ENCODE measurements at regions not wholly inside any gene's neighbourhood (a gene's known extent, or its start where the extent isn't known, plus 50 kb on each side); places are given as distances from the start of the nearest gene placed in this dataset.

- TF ChIP-seq NR2C2 (CRISPR knock-in tag; IDR thresholded peaks at IDR 0.05): no peak
- TF ChIP-seq NR2C2 (tag; IDR thresholded peaks at IDR 0.05): no peak
These were observed 1387.2 kb downstream of the SUCLG1 start (continued) for GRCh38 chr2:83071914-83072313.

GRCh38 chr2:83071352-83071751 lies 1387.7 kb downstream of the SUCLG1 start:
- no peaks in the 10 kb centered on the region for H4K20me1 ChIP-seq (replicated peaks; ENCODE audit: control insufficient read depth, insufficient read depth, low read length)
- 2% methylated on average over 5 of the region's 5 CpGs for WGBS (ENCODE audit: insufficient coverage, low coverage, missing lambda C conversion rate)
- H3K4me3 ChIP-seq: no peak overlapping the region
- CTCF ChIA-PET (ENCODE audit: low intra/inter-chr PET ratio): no interaction called here
- ATAC-seq (no peak), FAIRE-seq (no peak), DNase-seq (ENCODE audit: extremely low read depth in 1 of 4, low spot score in 3 of 4) (no peak)
- H3K9me1 ChIP-seq (ENCODE audit: control insufficient read depth, insufficient read depth, low read length): no peaks in the 10 kb centered on the region
- in situ Hi-C loops (cut with MboI) (no loop called here), intact Hi-C loops (cut with micrococcal nuclease) (no loop called here)
- POLR2A ChIA-PET: no interaction called here
- H3K27ac ChIP-seq (ENCODE audit: extremely low read depth, low read depth, low read length): no peak overlapping the region
- H3K79me2 ChIP-seq (ENCODE audit: control insufficient read depth, insufficient read depth, low read length): no peaks in the 10 kb centered on the region
- H3K4me1 ChIP-seq (replicated peaks in 1 of 2; ENCODE audit: control insufficient read depth in 2 of 2, insufficient read depth in 2 of 2, low read length in 2 of 2): no peaks in the 10 kb centered on the region
- no peaks in the 10 kb centered on the region for H3K27me3 ChIP-seq (ENCODE audit: control insufficient read depth in 2 of 2, insufficient read depth in 2 of 2, low read length in 2 of 2)
- H3K4me2 ChIP-seq (ENCODE audit: insufficient read depth, low read length): no peak overlapping the region
- TF ChIP-seq CREB1 (IDR thresholded peaks at IDR 0.05) (no peak), CREB1 (CRISPR knock-in tag; IDR thresholded peaks at IDR 0.05) (no peak), PML (IDR thresholded peaks at IDR 0.05; ENCODE audit: low read length) (no peak), KAT8 (IDR thresholded peaks at IDR 0.05; ENCODE audit: low read depth) (no peak), TAF1 (IDR thresholded peaks at IDR 0.05; ENCODE audit: control insufficient read depth, extremely low read depth, insufficient read depth, low read length, severe bottlenecking) (no peak), CSDE1 (IDR thresholded peaks at IDR 0.05) (no peak), SMARCB1 (IDR thresholded peaks at IDR 0.05; ENCODE audit: insufficient read length, low read depth) (no peak), KLF6 (CRISPR knock-in tag; IDR thresholded peaks at IDR 0.05; ENCODE audit: borderline replicate concordance) (no peak), U2AF2 (optimal IDR thresholded peaks at IDR 0.05; ENCODE audit: low read depth, low read length) (no peak), ZNF184 (CRISPR knock-in tag; IDR thresholded peaks at IDR 0.05) (no peak), STAT5A (IDR thresholded peaks at IDR 0.05; ENCODE audit: borderline replicate concordance, low read length) (no peak), ATF1 (CRISPR knock-in tag; IDR thresholded peaks at IDR 0.05) (no peak), ATF1 (tag; IDR thresholded peaks at IDR 0.05) (no peak), MBD1 (CRISPR knock-in tag; IDR thresholded peaks at IDR 0.05) (no peak), ZNF224 (CRISPR knock-in tag; IDR thresholded peaks at IDR 0.05) (no peak), NRF1 (conservative IDR thresholded peaks at IDR 0.05 in 1 of 2, IDR thresholded peaks at IDR 0.05 in 1 of 2) (no peak), ZNF124 (CRISPR knock-in tag; IDR thresholded peaks at IDR 0.05) (no peak)
- no peak overlapping the region for H3K9ac ChIP-seq (ENCODE audit: insufficient read depth in 1 of 2, low read depth in 2 of 2, low read length in 2 of 2)
- no TSS peak for BruUV-seq (replicated peaks)
- no peaks in the 10 kb centered on the region for H3K36me3 ChIP-seq (ENCODE audit: control insufficient read depth, insufficient read depth, low read length)
- H3K9me3 ChIP-seq (replicated peaks; ENCODE audit: control insufficient read depth, insufficient read depth, low read depth, low read length): no peaks in the 10 kb centered on the region
- H2AFZ ChIP-seq (ENCODE audit: low read depth, low read length): no peak overlapping the region
